HG03095 (cell line): ENCODE measurements at regions not wholly inside any gene's neighbourhood (a gene's known extent, or its start where the extent isn't known, plus 50 kb on each side); places are given as distances from the start of the nearest gene placed in this dataset.
A peak's percentile ranks its signal among the peaks of the same experiment; 100 is the strongest.

Experiments used
- ATAC-seq: cut with Tn5 transposase; IDR thresholded peaks from one replicate; pipeline ENCODE4 v1.9.1; 2021; ENCODE audit warnings: moderate library complexity; ENCODE audit not compliant: unreplicated experiment

DNA sequence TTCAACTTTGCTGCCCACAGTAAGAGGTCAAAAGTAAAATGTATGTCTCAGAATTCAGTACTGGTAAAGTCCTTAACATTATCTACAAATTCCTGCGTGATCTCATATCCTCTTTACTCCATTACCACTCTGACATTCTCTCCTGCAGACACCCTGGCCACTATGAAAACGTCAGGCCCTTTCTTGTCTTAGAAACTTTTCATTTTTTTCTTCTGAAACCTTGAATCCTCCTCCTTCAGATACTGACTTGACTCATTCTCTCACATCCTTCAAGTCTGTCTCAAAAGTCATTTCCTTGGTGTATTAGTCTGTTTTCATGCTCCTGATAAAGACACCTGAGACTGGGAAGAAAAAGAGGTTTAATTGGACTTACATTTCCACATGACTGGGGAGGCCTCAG is 262.3 kb downstream of the POU4F1 start:
- ATAC-seq = peak; percentile 77

DNA sequence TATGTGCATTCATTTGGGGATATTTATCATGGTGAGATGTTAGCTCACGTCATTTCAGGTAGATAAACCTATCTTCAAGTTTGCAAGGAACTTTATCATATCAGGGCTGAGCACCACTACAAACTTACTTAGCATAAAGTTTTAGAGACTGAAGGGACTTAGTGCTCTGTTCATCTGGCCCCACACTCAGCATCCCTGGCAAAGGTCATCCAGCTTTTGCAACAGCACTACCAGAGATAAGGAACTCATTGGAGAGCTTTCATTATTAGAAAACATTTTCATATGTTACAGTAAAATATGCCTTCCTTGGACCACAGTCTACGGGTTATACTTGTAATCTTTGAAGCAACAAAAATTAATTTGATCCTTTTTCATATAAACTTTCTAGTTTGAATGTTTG is 263.4 kb downstream of the POU4F1 start:
- no peak for ATAC-seq

DNA sequence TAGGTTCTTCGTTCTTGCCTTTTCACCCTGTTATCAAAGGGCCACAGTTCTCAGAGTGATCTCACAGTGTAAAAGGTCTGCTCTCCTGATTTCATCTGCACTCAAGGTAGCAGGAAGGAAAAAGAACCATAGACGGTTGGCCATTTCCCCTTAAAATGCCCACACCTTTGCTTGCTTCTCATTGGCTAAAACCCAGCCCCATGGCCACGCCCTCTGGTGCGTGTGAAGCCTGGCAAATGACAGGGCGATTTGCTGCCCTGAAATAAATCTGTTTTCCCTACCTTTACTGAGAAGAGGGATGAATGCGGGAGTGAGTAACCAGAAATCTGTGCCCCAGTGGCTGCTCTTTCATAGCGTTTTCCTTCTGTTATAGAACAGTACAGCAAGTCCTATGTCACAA is 269.3 kb downstream of the POU4F1 start:
- ATAC-seq = no peak

DNA sequence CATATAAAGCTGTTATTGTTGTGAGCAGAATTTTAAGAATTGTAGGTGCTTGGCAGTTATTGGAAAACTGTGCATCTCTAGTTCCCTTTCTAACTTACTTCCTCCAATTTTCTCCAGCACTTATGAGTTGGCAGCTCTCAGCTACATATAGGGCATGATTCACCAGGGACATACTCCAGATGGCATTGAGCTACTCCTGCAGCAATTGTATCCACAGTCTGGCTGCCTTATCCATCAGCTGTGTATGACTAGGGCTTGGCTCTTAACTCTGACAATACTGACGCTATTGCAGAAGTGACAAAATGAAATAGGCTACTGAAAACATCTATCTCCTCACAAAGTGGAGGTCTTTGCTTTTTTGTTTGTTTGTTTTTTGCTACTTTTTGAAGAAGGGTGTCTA is 276.7 kb downstream of the POU4F1 start:
- ATAC-seq = no peak

DNA sequence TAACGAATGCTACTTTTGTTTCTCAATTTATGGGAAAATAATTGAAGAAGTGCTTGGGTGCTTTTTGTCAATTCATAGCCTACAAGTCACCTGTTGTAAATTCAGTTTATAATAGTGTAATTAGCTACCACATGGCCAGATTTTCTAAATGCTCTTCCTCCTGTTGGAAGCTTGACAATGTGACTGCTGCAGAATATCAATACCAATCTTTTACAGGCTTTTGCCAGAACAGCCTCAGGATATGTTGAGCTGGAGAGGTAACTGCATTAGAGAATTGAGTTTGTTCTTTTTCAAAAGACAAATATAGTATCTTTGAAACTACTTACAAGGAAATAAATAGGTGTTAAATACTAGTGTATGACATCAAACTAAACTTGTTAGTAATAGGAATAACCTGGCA is 277.8 kb downstream of the POU4F1 start:
- no peak for ATAC-seq

DNA sequence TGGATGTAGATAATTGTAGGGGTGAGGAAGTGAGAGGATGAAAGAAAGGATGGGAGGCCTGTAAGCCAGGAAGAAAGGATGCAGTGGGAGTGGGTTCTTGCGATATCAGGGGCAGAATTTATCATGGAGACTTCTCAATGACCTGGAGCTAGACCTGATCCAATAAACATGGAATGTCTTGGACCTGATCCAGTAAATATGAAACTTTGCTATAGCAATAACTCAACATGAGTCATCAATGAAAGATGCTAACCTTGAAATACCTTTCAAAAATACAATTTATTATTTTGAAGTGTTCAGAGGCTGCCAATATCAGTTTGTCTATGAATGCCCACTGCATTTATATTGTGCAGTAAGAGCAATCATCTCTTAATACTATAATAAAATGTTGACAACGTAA is 279.5 kb downstream of the POU4F1 start:
- ATAC-seq = no peak

DNA sequence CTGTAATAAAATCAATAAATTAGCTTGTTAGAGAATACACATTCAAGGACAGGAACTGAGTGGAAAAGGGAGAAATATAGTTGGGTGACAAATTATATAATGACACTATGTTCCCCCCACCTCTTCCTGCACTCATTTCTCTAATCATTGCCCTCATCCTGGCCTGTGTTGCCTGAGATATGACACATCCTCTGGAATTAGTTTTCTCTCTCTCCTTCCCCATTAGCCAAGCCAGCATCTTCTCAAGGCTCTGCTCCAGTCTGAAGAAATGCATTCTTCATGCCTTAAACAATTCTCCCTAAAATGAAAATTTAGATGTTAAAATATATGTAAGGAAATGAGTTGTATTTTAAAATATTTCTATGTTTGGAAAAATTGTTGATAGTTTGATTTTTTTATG is 280.3 kb downstream of the POU4F1 start:
- no peak for ATAC-seq

DNA sequence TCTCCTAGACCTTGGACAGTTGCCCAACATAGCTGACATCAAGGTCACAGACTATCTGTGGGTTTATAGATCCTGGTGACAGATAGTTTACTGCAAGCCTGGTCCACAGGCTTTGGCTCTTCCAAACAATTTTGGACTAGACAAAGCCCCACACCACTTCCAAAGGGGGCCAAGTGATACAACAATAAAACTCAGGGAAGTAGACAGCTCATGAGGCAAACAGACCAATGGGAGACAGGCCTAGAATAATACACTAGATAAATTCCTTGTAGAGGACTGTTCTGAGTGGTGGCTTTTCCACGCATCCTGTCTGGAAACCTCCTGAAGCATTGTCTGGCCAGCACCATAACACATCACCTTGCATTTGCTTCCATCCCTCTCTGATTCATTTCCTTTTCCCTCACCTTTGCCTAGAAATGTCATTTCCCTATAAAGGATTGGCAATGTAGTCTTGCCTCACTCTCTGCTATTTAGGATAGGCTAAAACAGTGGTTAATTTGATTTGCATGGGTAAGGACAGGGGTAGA is 284.2 kb downstream of the POU4F1 start:
- ATAC-seq = no peak

DNA sequence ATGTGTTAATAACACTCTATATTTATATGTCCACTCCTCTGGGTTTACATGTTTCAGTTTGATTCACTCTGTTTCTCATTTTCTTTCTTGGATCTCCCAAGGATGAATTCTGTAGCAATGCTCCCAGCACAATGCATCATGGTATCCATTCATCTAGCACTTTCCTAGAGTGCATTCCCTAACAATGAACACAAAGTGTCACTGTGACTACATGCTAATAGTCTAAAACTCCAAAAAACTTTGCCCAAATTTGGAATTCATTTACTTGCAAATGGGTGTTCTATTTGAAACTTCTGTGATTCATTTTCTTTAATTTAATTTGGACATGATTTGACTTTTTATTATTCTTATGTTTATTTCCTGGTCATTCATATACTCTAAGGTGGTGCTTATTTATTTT is 286.3 kb downstream of the POU4F1 start:
- ATAC-seq = no peak

DNA sequence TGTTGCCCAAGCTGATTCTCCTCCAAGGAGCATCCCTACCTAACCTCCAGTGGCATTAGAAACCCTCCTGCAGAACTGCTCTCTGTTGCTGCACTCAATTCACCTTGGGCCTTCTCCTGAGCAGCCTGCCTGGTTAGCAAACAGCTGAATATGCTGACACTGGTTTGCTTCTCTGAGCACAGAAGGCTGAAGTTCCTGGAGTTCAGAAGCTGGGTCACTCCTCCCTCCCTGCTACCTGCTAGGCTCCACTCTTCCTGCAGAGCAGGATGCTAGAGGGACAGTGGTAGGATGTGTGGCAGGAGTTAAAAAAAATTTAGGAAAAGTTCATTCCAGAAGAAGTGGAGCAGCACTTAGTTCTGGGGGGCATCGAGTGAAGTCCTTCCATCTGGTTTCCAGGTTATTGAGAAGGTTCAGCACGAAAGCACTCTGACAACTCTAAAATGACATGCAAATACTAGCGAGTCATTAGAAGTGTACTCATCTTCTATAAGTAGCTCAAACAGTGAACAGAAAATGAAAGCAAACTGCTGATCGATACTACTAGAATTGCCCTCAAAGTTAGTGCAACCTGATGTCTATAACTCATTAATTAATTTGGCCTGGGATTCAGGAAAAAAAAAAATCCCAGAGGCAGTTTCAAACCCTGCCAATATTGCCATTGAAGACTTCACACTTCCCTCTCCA is 293.7 kb downstream of the POU4F1 start:
- ATAC-seq = peak; percentile 60

DNA sequence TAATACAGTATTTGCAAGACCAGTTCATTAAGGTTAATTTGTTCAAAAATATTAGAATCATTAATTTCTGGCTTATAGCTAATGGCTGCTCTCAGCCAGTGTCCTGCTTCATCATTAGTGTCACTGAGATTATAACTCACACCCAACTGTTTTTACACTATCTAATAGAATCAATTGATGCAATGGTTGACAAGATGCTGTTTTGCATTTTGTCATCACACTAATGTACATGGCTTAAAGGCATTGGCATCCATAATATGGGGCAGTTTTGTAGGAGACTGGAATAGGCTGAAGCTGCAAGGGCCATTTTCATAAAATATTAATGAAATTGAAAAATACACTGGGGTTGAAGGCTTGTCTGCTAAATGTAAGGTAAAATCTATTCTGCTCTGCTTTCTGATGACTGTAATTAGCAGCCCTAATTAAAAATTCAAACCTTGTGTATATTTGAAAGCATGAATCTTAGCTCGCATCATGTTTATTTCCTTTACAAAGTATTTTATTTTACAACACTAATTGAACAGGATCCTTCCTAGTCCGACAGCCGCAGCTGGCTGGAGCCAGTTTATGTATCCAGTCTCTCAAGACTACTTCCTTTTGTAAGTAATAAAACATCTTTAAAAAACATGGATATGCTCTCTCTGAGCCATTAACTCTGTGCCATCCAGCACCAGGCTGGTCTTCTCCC is 296.7 kb downstream of the POU4F1 start:
- no peak for ATAC-seq

DNA sequence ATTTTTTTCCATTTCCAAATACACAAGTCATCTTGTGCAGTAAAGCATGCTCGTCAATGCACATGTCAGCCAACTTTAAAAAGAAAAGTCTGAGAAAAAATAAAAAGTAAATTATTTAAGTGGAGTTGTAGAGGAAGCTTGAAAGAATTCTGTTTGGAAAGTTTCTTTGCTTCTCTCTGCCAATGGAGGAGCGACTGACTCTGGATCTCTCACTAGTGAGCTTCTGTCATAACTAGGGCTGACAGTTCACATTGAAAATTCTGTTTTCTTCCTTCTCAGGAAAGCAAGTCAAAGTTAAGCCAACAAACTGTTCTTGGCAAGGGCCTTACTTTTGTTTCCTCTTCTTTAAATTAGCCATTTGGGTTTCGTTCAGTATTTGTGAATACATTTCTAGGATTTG is 298.2 kb downstream of the POU4F1 start:
- no peak for ATAC-seq

DNA sequence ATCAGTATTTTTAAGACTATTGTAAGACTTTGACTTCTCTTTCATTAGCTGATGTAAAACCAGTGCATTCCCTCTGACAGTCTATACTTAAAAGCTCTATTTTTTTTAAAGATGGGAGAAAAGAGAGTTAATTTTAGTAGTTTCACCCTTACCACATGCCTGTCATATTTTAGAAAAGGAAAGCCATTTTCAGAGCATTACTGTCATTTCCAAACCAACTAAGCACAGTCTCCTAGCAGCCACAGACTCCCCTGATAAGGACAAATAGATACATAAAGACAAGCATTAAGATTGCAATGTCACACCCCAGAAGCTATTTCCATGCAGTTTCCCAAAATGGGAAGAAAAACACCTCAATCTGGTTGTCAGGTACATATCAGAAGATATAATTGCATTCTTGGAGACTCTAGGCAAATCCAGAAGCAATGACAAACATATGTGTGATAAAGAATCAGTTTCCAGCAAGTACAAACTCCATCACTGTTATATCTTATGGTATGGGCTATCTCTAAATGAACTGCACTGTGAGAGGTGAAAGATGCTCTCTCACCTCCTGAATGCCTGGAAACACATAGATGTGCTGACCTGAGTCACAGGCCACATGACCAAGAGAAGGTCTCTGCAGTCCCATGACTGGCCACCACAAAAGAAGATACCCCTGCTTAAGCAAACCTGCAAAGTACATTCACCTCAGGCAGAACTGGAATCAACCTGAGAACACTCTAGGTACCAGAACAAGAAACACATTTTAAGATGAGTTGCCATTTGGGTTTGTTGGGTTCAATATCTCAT is 303.3 kb downstream of the POU4F1 start:
- peak; percentile 85 for ATAC-seq

DNA sequence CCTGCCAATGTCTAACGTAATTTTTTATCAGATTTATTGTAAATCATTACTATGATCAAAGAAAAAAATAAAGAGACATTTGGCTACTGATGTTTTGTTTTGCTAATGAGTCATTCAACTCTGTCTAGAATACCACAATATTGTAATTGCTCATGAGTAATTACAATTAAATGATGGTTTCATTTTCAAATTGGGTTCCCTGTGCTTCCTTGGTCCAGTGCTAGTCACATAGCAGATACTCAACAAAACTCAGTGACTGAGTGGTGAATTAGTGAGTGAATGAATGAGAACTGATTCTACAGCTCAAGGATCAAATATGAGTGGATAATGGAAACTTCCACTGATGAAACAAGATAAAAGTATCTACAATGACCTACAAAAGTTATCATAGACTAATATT is 304.7 kb downstream of the POU4F1 start:
- no peak for ATAC-seq

DNA sequence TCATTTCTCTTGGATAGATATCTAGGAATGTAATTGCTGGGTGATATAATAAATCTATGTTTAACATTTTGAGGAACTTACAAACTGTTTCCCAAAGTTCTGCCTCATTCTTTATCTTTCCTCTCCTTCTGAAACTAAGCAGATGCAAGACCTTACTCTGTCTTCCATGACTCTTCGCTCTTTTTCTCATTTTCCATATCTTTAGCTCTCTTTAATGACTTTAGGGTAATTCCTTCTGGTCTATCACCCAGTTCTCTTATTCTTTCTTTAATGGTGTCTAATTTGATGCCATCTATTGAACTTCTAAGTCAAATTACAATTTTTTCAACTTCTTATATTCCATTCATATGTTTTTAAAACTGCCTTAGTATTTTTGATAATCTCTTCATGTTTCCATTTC is 316.6 kb downstream of the POU4F1 start:
- ATAC-seq = no peak

DNA sequence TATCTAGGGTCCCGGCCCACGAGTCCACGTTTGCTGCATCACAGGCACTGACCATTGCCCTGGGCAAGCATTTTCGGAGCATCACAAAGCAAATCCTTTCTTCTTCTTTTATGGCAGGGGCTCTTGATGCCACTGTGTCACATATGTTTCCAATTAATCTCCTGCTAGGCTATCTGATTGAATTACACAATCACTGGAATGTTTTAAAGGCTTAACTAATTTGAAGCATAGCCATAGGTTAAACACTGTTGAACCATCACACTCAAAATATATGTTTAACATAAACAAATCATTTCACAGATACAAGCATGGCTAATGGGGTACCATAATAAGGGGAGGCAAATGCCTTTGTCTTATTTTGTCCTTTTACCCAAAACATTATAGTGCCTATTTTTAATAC is 338.3 kb downstream of the POU4F1 start:
- no peak for ATAC-seq

DNA sequence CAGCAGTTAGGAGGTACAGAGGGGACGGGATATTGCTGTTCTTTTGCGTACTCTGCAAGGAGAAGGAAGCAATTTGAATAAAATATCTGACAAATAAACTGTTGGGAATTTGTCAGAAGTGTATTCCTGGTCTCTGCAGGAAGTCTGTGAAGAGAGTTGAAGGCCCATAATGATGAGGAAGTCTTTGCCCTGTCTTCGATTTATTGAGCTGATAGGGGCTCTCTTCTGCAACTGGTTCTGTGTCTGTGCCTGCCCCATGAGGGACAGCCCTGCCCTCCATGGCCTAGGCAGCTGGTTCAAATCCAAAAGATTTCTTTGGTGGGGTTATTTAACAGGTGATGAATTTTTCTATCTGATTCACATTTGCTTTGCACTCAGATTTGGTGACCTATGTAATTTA is 339.7 kb upstream of the EDNRB start:
- ATAC-seq = no peak

DNA sequence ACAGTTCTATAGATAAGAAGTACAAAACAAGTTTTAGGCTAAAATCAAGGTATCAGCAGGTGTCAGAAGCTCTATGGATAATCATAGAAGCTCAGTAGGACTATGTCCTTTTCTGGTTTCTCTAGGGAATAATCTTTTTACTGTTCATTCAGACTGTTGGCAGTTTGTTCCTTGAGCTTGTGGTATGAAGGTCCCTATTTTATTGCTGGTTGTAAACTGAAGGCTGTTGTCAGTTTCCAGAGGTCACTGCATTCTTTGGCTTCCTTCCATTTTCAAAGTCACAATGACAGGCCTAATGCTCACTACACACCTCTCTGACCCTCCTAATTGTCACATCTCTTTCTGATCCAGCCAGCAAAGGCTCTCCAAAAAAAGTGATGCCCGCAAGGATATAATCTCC is 337.9 kb upstream of the EDNRB start:
- no peak for ATAC-seq

DNA sequence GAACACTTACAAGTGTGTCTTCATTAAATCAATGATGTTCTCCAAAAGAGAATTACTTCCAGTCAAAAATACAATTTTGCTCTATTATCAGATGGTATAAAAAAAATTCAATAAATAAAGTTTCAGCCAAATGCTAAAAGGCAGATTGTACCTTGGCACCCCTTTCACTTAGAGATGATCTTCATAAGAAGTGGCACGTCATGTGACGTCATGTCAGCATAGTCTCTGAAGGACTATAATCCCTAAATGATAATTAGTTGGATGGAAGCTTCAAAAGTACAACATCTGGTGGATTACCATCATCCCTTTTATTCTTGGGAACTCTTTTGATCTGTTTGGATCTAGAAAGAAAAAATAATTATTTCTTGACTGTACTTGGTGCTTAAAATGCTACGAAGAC is 335.5 kb upstream of the EDNRB start:
- no peak for ATAC-seq

DNA sequence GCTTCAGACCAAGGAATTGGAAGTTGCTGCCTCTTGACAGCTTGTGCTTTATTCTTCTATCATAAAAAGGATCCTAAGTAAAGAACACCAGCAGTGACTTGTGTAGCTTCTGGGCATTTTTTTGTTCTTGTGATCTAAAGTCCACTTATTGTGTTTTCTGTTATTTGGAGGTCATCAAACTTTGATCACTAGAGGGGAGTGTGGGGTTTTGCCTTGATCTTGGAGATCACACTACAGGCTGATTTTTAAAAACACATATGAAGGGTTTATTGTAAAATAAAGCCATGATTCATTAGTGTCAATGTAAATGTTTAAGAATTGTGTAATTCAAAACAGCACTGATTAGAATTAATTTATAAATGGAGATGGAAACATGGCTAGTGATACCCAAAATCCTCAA is 328.7 kb upstream of the EDNRB start:
- ATAC-seq = no peak

DNA sequence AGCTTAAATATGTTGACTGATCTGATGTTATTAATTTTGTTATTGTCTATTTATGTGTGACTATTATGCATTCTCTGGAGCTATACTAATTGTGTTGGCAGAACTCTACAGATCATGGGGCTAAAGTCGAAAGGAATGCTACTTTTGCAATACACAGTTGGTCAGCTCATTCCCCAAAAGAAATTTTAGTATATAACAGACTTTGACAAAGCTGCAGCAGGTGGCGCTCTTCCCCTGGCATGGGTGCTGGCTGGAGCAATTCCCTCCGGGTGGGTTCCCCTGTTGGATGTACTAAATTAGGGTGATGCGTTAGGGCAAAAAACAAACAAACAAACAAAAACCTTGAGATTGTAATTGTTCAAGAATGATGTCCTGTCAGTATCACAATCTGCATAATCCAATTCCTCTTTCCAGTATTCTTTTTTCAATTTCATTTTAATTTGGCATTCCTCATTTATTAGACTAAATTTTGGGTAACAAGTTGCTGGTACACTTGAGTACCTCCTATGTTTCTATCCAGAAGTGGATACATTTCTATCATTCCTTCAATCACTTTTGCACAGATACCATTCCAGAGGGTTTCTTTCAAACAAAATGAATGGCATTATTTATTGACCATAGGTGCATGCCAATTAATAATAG is 322.8 kb upstream of the EDNRB start:
- no peak for ATAC-seq
